ENCODE measurements at regions not wholly inside any gene's neighbourhood (a gene's known extent, or its start where the extent isn't known, plus 50 kb on each side); places are given as distances from the start of the nearest gene placed in this dataset.

GRCh38 chr18:51617167-51617566, 419.7 kb upstream of the MEX3C start:
- H3K9me3 Mint-ChIP-seq: peaks cover 2% of the 10 kb centered on the region
- H3K36me3 Mint-ChIP-seq (ENCODE audit: low read depth): no peaks in the 10 kb centered on the region
- no peak for DNase-seq
- ChIA-PET CTCF (no interaction called here), POLR2A (no interaction called here)
- intact Hi-C loops (cut with DNase I, micrococcal nuclease): no loop called here
- H3K4me1 Mint-ChIP-seq (ENCODE audit: low read depth): no peaks in the 10 kb centered on the region
- no peaks in the 10 kb centered on the region for H3K36me3 ChIP-seq (ENCODE audit: insufficient read depth, low read length)
- H3K27ac Mint-ChIP-seq: no peak overlapping the region
- H3K4me1 ChIP-seq (ENCODE audit: insufficient read depth, low read length): no peaks in the 10 kb centered on the region
- H3K27ac ChIP-seq (ENCODE audit: low read depth in 1 of 2, low read length in 2 of 2): no peak overlapping the region
- H3K9me3 ChIP-seq (ENCODE audit: control insufficient read depth in 1 of 2, insufficient read depth in 1 of 2, low read length in 2 of 2): no peaks in the 10 kb centered on the region
- H3K27me3 Mint-ChIP-seq: peaks cover 36% of the 10 kb centered on the region
- H3K27me3 ChIP-seq (ENCODE audit: control insufficient read depth in 1 of 2, insufficient read depth in 2 of 2, low read length in 2 of 2): peaks cover 5 to 7% of the 10 kb centered on the region in 2 experiments
- H3K4me3 ChIP-seq (ENCODE audit: low read length): no peak overlapping the region
- H3K4me3 Mint-ChIP-seq: no peak overlapping the region
- ATAC-seq (ENCODE audit: poor library complexity): no peak
- no peak for TF ChIP-seq CTCF (IDR thresholded peaks at IDR 0.05)

- Histone ChIP-seq H3K4me1 (ENCODE audit: insufficient read depth, low read length) (no peaks in the 10 kb centered on the region), H3K9me3 (ENCODE audit: control insufficient read depth in 1 of 2, insufficient read depth in 1 of 2, low read length in 2 of 2) (no peaks in the 10 kb centered on the region), H3K27ac (ENCODE audit: low read depth in 1 of 2, low read length in 2 of 2) (no peak overlapping the region), H3K36me3 (ENCODE audit: insufficient read depth, low read length) (no peaks in the 10 kb centered on the region), H3K4me3 (ENCODE audit: low read length) (no peak overlapping the region), H3K27me3 (ENCODE audit: control insufficient read depth in 1 of 2, insufficient read depth in 2 of 2, low read length in 2 of 2) (peaks cover 7 to 9% of the 10 kb centered on the region in 2 experiments)
- Mint-ChIP-seq H3K4me1 (ENCODE audit: low read depth) (no peaks in the 10 kb centered on the region), H3K9me3 (peaks cover 2% of the 10 kb centered on the region), H3K36me3 (ENCODE audit: low read depth) (no peaks in the 10 kb centered on the region), H3K27me3 (peaks cover 38% of the 10 kb centered on the region), H3K27ac (no peak overlapping the region), H3K4me3 (no peak overlapping the region)
- ChIA-PET POLR2A (no interaction called here), CTCF (no interaction called here)
- TF ChIP-seq CTCF (IDR thresholded peaks at IDR 0.05): no peak
- DNase-seq: no peak
- ATAC-seq (ENCODE audit: poor library complexity): no peak
- intact Hi-C loops (cut with DNase I, micrococcal nuclease): no loop called here
Observed at GRCh38 chr18:51617572-51618260, 420.2 kb upstream of the MEX3C start.

- TF ChIP-seq CTCF (IDR thresholded peaks at IDR 0.05): no peak
- Histone ChIP-seq H3K4me1 (ENCODE audit: insufficient read depth, low read length) (no peaks in the 10 kb centered on the region), H3K27ac (ENCODE audit: low read depth in 1 of 2, low read length in 2 of 2) (no peak overlapping the region), H3K9me3 (ENCODE audit: control insufficient read depth in 1 of 2, insufficient read depth in 1 of 2, low read length in 2 of 2) (no peaks in the 10 kb centered on the region), H3K36me3 (ENCODE audit: insufficient read depth, low read length) (no peaks in the 10 kb centered on the region), H3K4me3 (ENCODE audit: low read length) (no peak overlapping the region), H3K27me3 (ENCODE audit: control insufficient read depth in 1 of 2, insufficient read depth in 2 of 2, low read length in 2 of 2) (peaks cover 8 to 10% of the 10 kb centered on the region in 2 experiments)
- ATAC-seq (ENCODE audit: poor library complexity) (no peak), DNase-seq (no peak)
- intact Hi-C loops (cut with DNase I, micrococcal nuclease): no loop called here
- Mint-ChIP-seq H3K27me3 (peaks cover 49% of the 10 kb centered on the region), H3K9me3 (peaks cover 2% of the 10 kb centered on the region), H3K36me3 (ENCODE audit: low read depth) (no peaks in the 10 kb centered on the region), H3K4me3 (no peak overlapping the region), H3K4me1 (ENCODE audit: low read depth) (no peaks in the 10 kb centered on the region), H3K27ac (no peak overlapping the region)
- ChIA-PET POLR2A (no interaction called here), CTCF (no interaction called here)
Observed at GRCh38 chr18:51619283-51619682, 421.8 kb upstream of the MEX3C start.

Measured in CD4-positive, alpha-beta T cell (primary cell).